ENCODE measurements at regions not wholly inside any gene's neighbourhood (a gene's known extent, or its start where the extent isn't known, plus 50 kb on each side); places are given as distances from the start of the nearest gene placed in this dataset.
"Not testable (repeated sequence)": the region's sequence is repeated elsewhere in the genome, so short reads cannot be mapped to it uniquely, and the experiment has no call there.

GRCh38 chr7:94174956-94175355 is 170.8 kb upstream of the BET1 start:
- no peak for DNase-seq

- DNase-seq: no peak
These were observed 172.6 kb upstream of the BET1 start for GRCh38 chr7:94176694-94177200.

GRCh38 chr7:94177441-94177840 is 173.3 kb upstream of the BET1 start:
- DNase-seq: no peak

- DNase-seq: no peak
These were observed 174.1 kb upstream of the BET1 start for GRCh38 chr7:94178230-94178629.

- no peak for DNase-seq
These were observed 175.3 kb upstream of the BET1 start for GRCh38 chr7:94179466-94179865.

GRCh38 chr7:94182066-94182465 is 177.9 kb upstream of the BET1 start:
- DNase-seq: no peak

GRCh38 chr7:94182721-94183120 is 178.6 kb upstream of the BET1 start:
- DNase-seq: no peak

GRCh38 chr7:94183289-94183749 is 179.2 kb upstream of the BET1 start:
- no peak for DNase-seq

GRCh38 chr7:94183891-94184290 is 179.7 kb upstream of the BET1 start:
- DNase-seq: no peak

- DNase-seq: no peak
These were observed 184.2 kb upstream of the BET1 start for GRCh38 chr7:94188350-94188749.

GRCh38 chr7:94190599-94191061 is 186.5 kb upstream of the BET1 start:
- DNase-seq: no peak

- not testable (repeated sequence) for DNase-seq
These were observed 190.3 kb upstream of the BET1 start for GRCh38 chr7:94194426-94194825.

- no peak for DNase-seq
These were observed 191.0 kb upstream of the BET1 start for GRCh38 chr7:94195201-94195600.

GRCh38 chr7:94195813-94196212 is 191.7 kb upstream of the BET1 start:
- no peak for DNase-seq

GRCh38 chr7:94205529-94205928 is 189.2 kb upstream of the COL1A2 start:
- DNase-seq: no peak

- DNase-seq: no peak
These were observed 188.4 kb upstream of the COL1A2 start for GRCh38 chr7:94206295-94206694.

- no peak for DNase-seq
These were observed 182.5 kb upstream of the COL1A2 start for GRCh38 chr7:94212160-94212559.

GRCh38 chr7:94216944-94217461 is 177.7 kb upstream of the COL1A2 start:
- no peak for DNase-seq

- DNase-seq: no peak
These were observed 176.9 kb upstream of the COL1A2 start for GRCh38 chr7:94217766-94218165.

GRCh38 chr7:94222516-94222915 is 172.2 kb upstream of the COL1A2 start:
- no peak for DNase-seq

- no peak for DNase-seq
These were observed 171.2 kb upstream of the COL1A2 start for GRCh38 chr7:94223375-94224084.

- DNase-seq: no peak
These were observed 166.5 kb upstream of the COL1A2 start for GRCh38 chr7:94228223-94228622.

GRCh38 chr7:94228678-94229077 is 166.0 kb upstream of the COL1A2 start:
- DNase-seq: no peak

GRCh38 chr7:94231305-94231704 is 163.4 kb upstream of the COL1A2 start:
- DNase-seq: no peak

- DNase-seq: no peak
These were observed 157.7 kb upstream of the COL1A2 start for GRCh38 chr7:94236960-94237359.

Data from activated T-cell treated with anti-CD3 and anti-CD28 coated beads for 4 hours (primary cell).